Glutamatergic neuron (in vitro differentiated cells): ENCODE measurements at regions not wholly inside any gene's neighbourhood (a gene's known extent, or its start where the extent isn't known, plus 50 kb on each side); places are given as distances from the start of the nearest gene placed in this dataset.

ENCODE experiments used
- DNase-seq: peaks from one replicate; pipeline ENCODE4 v3.0.0; 2022
- H3K27ac Mint-ChIP-seq: one replicate; pipeline ENCODE4 v1.8.0; 2020; ENCODE audit warnings: mild to moderate bottlenecking, mixed read lengths, inconsistent platforms; ENCODE audit not compliant: unreplicated experiment
- H3K27me3 Mint-ChIP-seq: one replicate; pipeline ENCODE4 v1.8.0; 2020; ENCODE audit warnings: mild to moderate bottlenecking, moderate library complexity, mixed read lengths, inconsistent platforms; ENCODE audit not compliant: unreplicated experiment
- H3K36me3 Mint-ChIP-seq: one replicate; pipeline ENCODE4 v1.8.0; 2020; ENCODE audit warnings: mild to moderate bottlenecking, mixed read lengths, inconsistent platforms; ENCODE audit not compliant: unreplicated experiment
- H3K4me1 Mint-ChIP-seq: one replicate; pipeline ENCODE4 v1.8.0; 2020; ENCODE audit warnings: mild to moderate bottlenecking, low read depth, mixed read lengths, inconsistent platforms; ENCODE audit not compliant: unreplicated experiment
- H3K4me3 Mint-ChIP-seq: one replicate; pipeline ENCODE4 v1.8.0; 2020; ENCODE audit warnings: mild to moderate bottlenecking, mixed read lengths, inconsistent platforms; ENCODE audit not compliant: unreplicated experiment
- H3K9me3 Mint-ChIP-seq: one replicate; pipeline ENCODE4 v1.8.0; 2020; ENCODE audit warnings: mild to moderate bottlenecking, moderate library complexity, mixed read lengths, inconsistent platforms; ENCODE audit not compliant: unreplicated experiment
- TF ChIP-seq, protein P1 (sequence below): fragments of 200-600 bp; sonication (generic); IDR thresholded peaks from one replicate; pipeline ENCODE4 v1.5.0; 2021; ENCODE audit not compliant: partially characterized antibody, unreplicated experiment

GRCh38 chr6:67633058-67633457, 1002.0 kb upstream of the ADGRB3 start:
- DNase-seq = no peak
- H3K27ac Mint-ChIP-seq = no peak overlapping the region
- no peaks in the 10 kb centered on the region for H3K27me3 Mint-ChIP-seq
- peaks cover 5% of the 10 kb centered on the region for H3K36me3 Mint-ChIP-seq
- H3K4me1 Mint-ChIP-seq = no peaks in the 10 kb centered on the region
- H3K9me3 Mint-ChIP-seq = no peaks in the 10 kb centered on the region
- H3K4me3 Mint-ChIP-seq = no peak overlapping the region
- TF ChIP-seq, protein P1, sequence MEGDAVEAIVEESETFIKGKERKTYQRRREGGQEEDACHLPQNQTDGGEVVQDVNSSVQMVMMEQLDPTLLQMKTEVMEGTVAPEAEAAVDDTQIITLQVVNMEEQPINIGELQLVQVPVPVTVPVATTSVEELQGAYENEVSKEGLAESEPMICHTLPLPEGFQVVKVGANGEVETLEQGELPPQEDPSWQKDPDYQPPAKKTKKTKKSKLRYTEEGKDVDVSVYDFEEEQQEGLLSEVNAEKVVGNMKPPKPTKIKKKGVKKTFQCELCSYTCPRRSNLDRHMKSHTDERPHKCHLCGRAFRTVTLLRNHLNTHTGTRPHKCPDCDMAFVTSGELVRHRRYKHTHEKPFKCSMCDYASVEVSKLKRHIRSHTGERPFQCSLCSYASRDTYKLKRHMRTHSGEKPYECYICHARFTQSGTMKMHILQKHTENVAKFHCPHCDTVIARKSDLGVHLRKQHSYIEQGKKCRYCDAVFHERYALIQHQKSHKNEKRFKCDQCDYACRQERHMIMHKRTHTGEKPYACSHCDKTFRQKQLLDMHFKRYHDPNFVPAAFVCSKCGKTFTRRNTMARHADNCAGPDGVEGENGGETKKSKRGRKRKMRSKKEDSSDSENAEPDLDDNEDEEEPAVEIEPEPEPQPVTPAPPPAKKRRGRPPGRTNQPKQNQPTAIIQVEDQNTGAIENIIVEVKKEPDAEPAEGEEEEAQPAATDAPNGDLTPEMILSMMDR = no peak

GRCh38 chr6:67630146-67630545, 1004.9 kb upstream of the ADGRB3 start:
- TF ChIP-seq, protein P1 = no peak
- Mint-ChIP-seq H3K36me3 (peaks cover 5% of the 10 kb centered on the region), H3K4me3 (no peak overlapping the region), H3K27me3 (no peaks in the 10 kb centered on the region), H3K4me1 (no peaks in the 10 kb centered on the region), H3K9me3 (no peaks in the 10 kb centered on the region), H3K27ac (no peak overlapping the region)
- no peak for DNase-seq

DNA sequence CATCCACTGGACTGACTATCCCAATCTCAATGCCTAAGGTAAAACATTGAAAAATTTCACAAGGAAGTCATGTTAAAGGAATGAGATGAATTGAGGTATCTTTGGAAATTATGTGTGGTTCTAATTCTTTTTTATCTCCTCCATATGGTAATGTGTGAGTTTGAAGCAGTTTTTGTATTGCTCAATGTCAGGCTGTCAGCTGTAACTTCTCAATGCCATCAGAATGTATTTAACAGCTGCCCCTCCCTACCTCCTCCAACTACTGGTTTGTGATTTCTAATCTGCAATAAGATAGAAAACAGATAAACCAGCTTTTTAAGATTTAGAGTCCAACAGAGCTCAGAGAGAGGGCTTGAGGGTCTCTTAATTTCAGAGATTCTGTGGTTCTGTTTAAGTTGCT, 1005.8 kb upstream of the ADGRB3 start:
- Mint-ChIP-seq H3K27me3 (no peaks in the 10 kb centered on the region), H3K4me3 (no peak overlapping the region), H3K9me3 (no peaks in the 10 kb centered on the region), H3K4me1 (no peaks in the 10 kb centered on the region), H3K27ac (no peak overlapping the region), H3K36me3 (peaks cover 5% of the 10 kb centered on the region)
- DNase-seq = no peak
- TF ChIP-seq, protein P1 = no peak

GRCh38 chr6:67615796-67616195, 1019.3 kb upstream of the ADGRB3 start:
- no peaks in the 10 kb centered on the region for H3K9me3 Mint-ChIP-seq
- no peaks in the 10 kb centered on the region for H3K27me3 Mint-ChIP-seq
- no peaks in the 10 kb centered on the region for H3K4me1 Mint-ChIP-seq

GRCh38 chr6:67608099-67608749, 1026.9 kb upstream of the ADGRB3 start:
- no peaks in the 10 kb centered on the region for H3K9me3 Mint-ChIP-seq
- no peak overlapping the region for H3K4me3 Mint-ChIP-seq
- no peaks in the 10 kb centered on the region for H3K4me1 Mint-ChIP-seq
- no peak for DNase-seq
- H3K36me3 Mint-ChIP-seq = no peaks in the 10 kb centered on the region
- TF ChIP-seq, protein P1 = no peak
- no peak overlapping the region for H3K27ac Mint-ChIP-seq
- no peaks in the 10 kb centered on the region for H3K27me3 Mint-ChIP-seq

More at GRCh38 chr6:67615796-67616195, 1019.3 kb upstream of the ADGRB3 start:
- TF ChIP-seq, protein P1 = no peak
- Mint-ChIP-seq H3K27ac (no peak overlapping the region), H3K36me3 (no peaks in the 10 kb centered on the region), H3K4me3 (no peak overlapping the region)
- DNase-seq = no peak
